ENCODE measurements at regions not wholly inside any gene's neighbourhood (a gene's known extent, or its start where the extent isn't known, plus 50 kb on each side); places are given as distances from the start of the nearest gene placed in this dataset.
"Not testable (repeated sequence)": the region's sequence is repeated elsewhere in the genome, so short reads cannot be mapped to it uniquely, and the experiment has no call there.

- DNase-seq, result no peak
These were observed 102.9 kb downstream of the LRRN1 start for GRCh38 chr3:3902161-3902560.

DNA sequence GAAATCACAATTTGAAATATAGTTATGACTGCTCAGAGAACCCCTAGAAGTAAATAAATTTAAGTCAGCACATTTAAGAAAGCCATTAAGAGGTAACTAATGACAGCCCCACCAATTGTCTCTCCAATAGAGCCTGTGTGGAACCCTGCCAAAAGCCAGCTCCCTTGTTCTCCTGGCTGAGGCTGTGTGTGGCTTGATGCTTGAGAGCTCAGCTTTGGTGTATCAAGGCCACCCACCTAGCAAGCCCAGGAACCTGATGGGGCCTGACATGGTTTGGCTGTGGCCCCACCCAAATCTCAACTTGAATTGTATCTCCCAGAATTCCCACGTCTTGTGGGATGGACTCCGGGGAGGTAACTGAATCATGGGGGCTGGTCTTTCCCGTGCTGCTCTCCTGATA is 106.9 kb downstream of the LRRN1 start:
- no peak for DNase-seq

DNA sequence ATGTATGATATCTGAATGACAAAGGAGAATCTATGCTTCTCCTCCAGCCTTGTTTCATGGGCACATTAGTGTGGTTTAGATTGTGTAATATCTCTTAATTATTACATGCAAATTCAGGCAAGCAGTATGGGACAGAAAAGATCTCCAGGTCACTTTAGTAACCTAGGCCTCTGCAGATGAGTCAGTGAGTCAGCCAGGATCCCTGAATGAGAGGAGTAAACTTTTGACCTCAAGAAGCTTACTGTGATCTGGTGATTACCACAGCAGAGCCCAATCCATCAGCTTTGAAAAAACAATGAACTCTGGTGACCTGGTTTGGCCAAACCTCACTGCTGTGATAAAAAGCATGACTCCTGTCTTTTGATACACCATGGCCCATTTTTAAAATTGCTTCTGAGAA is 107.8 kb downstream of the LRRN1 start:
- DNase-seq, result no peak

GRCh38 chr3:3918763-3919162 is 119.5 kb downstream of the LRRN1 start:
- no peak for DNase-seq

DNA sequence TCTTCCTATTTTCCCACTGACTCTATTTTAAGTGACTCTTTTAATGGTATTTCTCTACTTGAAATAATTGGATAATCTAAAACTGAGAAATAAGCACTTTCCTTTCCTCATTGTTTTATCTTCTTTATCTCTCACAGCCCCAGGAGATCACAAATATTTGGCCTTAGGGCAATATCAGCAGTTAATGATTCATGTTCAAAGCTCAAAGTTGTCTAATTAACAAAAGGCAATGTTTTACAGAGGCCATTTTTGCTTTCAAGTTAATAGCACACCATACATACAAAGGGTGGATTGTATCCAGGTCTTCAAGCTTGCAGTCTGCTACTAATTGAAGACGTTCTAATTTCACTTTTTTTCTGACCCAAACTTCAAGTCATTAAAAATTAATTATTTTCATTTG is 120.1 kb downstream of the LRRN1 start:
- DNase-seq, result no peak

DNA sequence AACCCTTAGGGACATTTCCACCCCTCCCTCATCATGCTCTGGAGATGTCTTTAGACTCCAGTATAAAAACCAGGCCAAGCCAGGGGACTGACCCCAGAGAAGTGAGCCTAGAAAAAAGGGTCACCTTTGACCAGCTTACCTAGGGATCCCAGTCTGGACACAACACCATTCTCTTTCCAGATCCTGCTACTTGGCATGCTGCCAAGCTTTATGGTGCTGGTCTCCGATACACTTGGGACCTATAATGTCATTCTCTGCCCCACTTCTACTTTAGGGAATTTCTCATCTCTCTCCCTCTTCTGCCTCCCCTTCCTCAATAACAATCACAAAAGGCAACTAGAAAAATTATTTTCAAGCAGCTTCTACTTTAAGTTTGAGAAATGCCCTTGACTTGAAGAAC is 124.4 kb downstream of the LRRN1 start:
- DNase-seq, result no peak

GRCh38 chr3:3927198-3927597 is 128.0 kb downstream of the LRRN1 start:
- no peak for DNase-seq

- DNase-seq, result no peak
These were observed 128.7 kb downstream of the LRRN1 start for GRCh38 chr3:3927965-3928364.

DNA sequence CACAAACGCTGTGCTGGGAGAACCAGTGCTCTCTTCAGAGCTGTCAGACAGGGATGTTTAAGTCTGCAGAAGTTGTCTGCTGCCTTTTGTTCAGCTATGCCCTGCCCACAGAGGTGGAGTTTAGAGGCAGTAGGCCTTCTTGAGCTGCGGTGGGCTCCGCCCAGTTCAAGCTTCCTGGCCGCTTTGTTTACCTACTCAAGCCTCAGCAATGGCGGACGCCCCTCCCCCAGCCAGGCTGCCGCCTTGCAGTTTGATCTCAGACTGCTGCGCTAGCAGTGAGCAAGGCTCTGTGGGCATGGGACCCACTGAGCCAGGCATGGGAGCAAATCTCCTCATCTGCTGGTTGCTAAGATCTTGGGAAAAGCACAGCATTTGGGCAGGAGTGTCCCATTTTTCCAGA is 142.1 kb downstream of the LRRN1 start:
- DNase-seq, result not testable (repeated sequence)

GRCh38 chr3:3951071-3951470 is 151.8 kb downstream of the LRRN1 start:
- DNase-seq, result no peak

- no peak for DNase-seq
These were observed 152.3 kb downstream of the LRRN1 start for GRCh38 chr3:3951501-3951900.

- not testable (repeated sequence) for DNase-seq
These were observed 163.6 kb downstream of the LRRN1 start for GRCh38 chr3:3962867-3963266.

- no peak for DNase-seq
These were observed 184.8 kb downstream of the LRRN1 start for GRCh38 chr3:3984053-3984452.

DNA sequence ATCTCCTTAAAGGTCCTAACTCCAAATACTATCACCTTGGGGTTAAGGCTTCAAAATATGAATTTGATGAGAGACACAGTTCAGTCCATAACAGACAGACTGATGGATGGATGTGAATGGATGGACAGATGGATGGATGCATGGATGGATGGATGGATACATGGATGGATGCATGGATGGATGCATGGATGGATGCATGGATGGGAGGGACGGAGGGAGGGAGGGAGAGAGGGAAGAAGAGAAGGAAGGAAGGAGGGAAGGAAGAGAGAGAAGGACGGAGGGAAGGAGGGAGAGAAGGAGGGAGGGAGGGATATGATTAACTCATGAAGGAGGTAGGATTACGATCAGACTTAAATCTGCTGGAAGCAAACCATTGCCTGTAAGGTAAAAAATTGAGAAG is 192.4 kb downstream of the LRRN1 start:
- no peak for DNase-seq

DNA sequence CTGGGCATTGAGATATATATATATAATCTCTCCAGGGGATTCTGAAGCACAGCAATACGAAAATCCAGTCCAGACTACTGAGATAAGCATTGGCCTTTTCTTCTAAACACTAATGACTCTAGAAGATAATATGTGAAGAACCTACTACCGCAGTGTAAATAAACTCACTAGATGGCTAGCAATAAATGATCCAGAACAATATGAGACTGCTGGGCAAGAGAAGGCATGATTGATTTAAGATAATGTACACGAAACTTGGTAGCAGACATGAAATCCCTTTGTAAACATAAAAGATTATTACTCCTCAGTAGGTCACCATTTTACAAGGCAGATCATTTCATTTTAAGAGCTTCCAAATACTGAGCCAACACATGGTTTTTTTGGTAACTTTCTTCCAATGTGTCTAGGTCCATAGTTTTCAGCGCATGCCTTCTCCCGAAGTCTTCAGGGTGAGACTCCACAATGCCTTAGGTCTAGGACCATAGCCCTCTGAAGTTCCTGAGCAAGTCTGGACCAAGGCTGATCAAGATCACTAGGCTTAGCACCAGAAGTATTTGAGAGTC is 193.2 kb downstream of the LRRN1 start:
- no peak for DNase-seq

DNA sequence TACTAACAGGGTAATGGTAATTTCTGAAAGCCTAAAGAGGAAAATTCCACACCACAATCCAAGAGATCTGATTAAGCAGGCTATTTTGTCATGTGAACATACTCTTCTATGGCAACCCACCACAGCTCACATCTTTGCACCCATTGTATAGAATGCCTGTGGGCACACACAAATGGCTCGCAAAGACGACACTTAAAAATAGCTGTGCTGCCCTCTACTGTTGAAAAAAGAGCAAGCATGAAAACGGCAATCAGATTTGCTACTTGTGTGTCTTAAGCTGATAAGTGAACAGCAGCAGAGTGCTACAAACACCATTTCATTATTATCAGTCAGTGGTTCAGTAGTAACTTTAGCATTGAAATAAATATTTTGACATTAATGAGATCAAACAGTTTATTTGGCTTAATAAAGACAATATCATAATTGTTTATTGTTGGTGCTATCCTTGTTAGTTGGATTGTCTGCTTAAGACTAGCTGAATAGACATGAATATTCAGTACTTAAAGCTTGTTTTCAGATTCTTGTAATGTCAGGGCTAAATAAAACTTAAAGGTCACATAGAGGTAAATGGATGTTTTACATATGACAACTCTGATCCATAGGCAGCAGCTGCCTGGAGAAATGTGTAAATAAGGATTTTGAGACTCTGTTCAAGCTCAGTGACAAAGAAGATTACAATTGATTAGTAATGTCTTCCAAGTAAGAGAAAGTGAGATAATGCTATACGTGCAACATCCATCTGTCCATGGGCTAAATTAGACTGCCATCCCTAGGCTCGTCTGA is 199.1 kb downstream of the LRRN1 start:
- DNase-seq, result peak; percentile 35

DNA sequence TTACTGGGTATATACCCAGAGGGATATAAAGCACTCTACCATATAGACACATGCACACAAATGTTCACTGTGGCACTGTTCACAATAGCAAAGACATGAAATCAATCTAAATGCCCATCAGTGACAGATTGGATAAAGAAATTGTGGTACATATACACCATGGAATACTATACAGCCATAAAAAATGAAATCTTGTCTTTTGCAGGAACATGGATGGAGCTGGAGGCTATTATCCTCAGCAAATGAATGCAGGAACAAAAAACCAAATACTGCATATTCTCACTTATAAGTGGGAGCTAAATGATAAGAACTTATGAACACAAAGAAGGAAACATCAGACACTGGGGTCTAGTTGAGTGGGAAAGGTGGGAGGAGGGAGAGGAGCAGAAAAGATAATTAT is 200.1 kb downstream of the LRRN1 start:
- DNase-seq, result not testable (repeated sequence)

DNA sequence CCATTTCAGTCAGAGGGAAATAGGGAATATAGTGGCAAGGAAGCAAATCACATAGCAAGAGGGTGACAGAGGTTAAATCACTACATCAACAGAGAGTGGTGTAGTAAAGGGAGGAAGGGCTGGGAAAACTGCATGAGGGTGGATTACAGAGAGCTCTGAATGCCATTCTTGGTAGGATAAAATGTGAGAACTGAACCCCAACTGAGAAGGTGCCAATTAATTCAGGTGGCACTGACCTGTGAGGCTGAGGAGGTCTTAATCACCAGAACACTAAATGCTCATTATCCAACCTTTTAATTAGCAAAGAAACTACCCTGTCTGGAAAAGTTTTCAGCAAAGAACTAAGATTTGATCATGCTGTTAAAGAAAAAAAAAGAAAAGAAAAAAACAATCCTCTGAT is 202.7 kb downstream of the LRRN1 start:
- no peak for DNase-seq

- DNase-seq, result peak; percentile 9
These were observed 207.1 kb downstream of the LRRN1 start for GRCh38 chr3:4006288-4006687.

DNA sequence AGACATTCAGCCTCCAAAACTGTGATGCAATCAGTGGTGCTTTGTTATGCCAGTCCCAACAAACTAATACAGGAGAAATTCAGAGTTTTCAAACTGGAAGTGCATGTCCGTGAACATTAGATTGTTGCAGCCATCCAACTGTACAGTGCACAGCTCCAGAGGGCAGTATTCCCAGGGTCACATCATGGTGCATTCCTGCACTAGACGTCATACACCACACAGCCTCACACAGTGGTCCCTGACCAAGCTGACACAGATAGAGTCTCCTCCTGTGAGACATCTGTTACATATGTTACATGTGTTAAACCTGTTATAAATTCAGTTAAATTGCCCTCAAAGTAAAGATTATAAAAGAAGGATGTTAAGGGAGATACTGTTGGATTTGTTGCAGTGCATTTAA is 209.0 kb downstream of the LRRN1 start:
- DNase-seq, result peak; percentile 15

DNA sequence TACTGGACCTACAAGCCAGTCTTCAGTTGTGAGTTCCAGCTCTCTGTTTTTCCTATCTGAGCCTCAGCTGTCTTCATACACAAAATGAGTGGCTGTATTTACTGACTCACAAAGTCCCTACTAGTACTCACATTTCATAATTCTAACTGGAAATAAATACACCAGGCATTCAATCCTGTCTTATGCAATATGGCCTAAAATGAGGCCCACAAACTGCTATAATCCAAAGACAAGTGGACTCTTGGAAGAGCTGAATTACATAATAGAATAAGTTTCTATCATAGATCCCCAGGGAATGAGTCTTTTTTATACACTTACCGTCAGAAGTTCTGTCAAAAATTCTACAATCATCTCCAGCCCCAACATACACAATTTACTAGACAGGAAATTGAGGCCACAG is 211.9 kb downstream of the LRRN1 start:
- no peak for DNase-seq

GRCh38 chr3:4015426-4015825 is 216.2 kb downstream of the LRRN1 start:
- no peak for DNase-seq

- no peak for DNase-seq
These were observed 220.3 kb downstream of the LRRN1 start for GRCh38 chr3:4019501-4019900.

GRCh38 chr3:4021162-4021561 is 221.9 kb downstream of the LRRN1 start:
- no peak for DNase-seq

- no peak for DNase-seq
These were observed 229.9 kb downstream of the LRRN1 start for GRCh38 chr3:4029135-4029534.
